PFSK-1 (cell line): ENCODE measurements at regions not wholly inside any gene's neighbourhood (a gene's known extent, or its start where the extent isn't known, plus 50 kb on each side); places are given as distances from the start of the nearest gene placed in this dataset.

ENCODE experiments used
- FOXP2 ChIP-seq: optimal IDR thresholded peaks from 2 replicates; pipeline ENCODE3; 2011; ENCODE audit warnings: borderline replicate concordance, control low read depth, inconsistent platforms; ENCODE audit not compliant: insufficient read depth; ENCODE audit errors: extremely low read length, extremely low read depth
- POLR2AphosphoS5 ChIP-seq: IDR thresholded peaks from 2 replicates; pipeline ENCODE4 v1.6.1; 2012; ENCODE audit warnings: low read depth, mild to moderate bottlenecking, control low read depth, low read length, moderate library complexity
- SIN3A ChIP-seq: IDR thresholded peaks from 2 replicates; pipeline ENCODE4 v1.6.1; 2012; ENCODE audit warnings: mild to moderate bottlenecking, low read length, moderate library complexity, borderline replicate concordance; ENCODE audit not compliant: insufficient read depth
- TAF1 ChIP-seq: IDR thresholded peaks from 2 replicates; pipeline ENCODE4 v1.6.1; 2012; ENCODE audit warnings: low read length, control low read depth, borderline replicate concordance; ENCODE audit not compliant: insufficient read depth
- TF ChIP-seq, protein P1 (sequence below), 2 experiments: IDR thresholded peaks; 2 replicates each; pipeline versions ENCODE4 v1.6.1 to v1.8.0; 2011 to 2012; ENCODE audit warnings: low read depth in 2 of 2, low read length in 2 of 2, control low read depth in 1 of 2, inconsistent platforms in 1 of 2, mild to moderate bottlenecking in 1 of 2, moderate library complexity in 1 of 2; ENCODE audit not compliant: insufficient read depth in 1 of 2

DNA sequence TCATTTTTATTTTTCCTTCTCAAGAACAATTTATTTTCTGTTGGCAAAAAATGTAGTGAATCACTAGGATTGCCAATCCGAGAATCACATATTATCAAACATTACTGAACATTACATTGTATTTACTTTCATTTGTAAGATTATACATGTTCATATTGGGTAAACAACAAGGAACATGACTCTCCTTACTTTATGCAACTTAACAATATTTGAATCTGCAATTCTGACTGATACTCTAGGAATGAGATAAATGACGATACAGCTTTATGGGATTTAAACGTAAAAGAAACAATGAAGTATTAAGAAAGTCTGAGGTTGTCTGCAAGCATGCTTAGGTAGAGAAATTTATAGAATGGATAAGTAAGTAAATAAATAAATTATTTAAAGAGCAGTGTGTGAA lies 2302.9 kb downstream of the MAT2B start:
- TF ChIP-seq, protein P1, sequence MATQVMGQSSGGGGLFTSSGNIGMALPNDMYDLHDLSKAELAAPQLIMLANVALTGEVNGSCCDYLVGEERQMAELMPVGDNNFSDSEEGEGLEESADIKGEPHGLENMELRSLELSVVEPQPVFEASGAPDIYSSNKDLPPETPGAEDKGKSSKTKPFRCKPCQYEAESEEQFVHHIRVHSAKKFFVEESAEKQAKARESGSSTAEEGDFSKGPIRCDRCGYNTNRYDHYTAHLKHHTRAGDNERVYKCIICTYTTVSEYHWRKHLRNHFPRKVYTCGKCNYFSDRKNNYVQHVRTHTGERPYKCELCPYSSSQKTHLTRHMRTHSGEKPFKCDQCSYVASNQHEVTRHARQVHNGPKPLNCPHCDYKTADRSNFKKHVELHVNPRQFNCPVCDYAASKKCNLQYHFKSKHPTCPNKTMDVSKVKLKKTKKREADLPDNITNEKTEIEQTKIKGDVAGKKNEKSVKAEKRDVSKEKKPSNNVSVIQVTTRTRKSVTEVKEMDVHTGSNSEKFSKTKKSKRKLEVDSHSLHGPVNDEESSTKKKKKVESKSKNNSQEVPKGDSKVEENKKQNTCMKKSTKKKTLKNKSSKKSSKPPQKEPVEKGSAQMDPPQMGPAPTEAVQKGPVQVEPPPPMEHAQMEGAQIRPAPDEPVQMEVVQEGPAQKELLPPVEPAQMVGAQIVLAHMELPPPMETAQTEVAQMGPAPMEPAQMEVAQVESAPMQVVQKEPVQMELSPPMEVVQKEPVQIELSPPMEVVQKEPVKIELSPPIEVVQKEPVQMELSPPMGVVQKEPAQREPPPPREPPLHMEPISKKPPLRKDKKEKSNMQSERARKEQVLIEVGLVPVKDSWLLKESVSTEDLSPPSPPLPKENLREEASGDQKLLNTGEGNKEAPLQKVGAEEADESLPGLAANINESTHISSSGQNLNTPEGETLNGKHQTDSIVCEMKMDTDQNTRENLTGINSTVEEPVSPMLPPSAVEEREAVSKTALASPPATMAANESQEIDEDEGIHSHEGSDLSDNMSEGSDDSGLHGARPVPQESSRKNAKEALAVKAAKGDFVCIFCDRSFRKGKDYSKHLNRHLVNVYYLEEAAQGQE (IDR thresholded peaks at IDR 0.05; ENCODE audit: insufficient read depth in 1 of 2, low read depth in 2 of 2, low read length in 2 of 2): no peak
- no peak for TF ChIP-seq TAF1
- no peak for TF ChIP-seq POLR2AphosphoS5
- TF ChIP-seq SIN3A: no peak
- TF ChIP-seq FOXP2: no peak
